ENCODE measurements at regions not wholly inside any gene's neighbourhood (a gene's known extent, or its start where the extent isn't known, plus 50 kb on each side); places are given as distances from the start of the nearest gene placed in this dataset.

GRCh38 chrX:40966213-40966820, 118.9 kb upstream of the USP9X start:
- Histone ChIP-seq H3K9me3 (ENCODE audit: low read length) (no peaks in the 10 kb centered on the region), H3K9me2 (ENCODE audit: insufficient read depth, low read length) (no peaks in the 10 kb centered on the region), H3K27ac (ENCODE audit: low read depth, low read length, poor library complexity, severe bottlenecking) (no peak overlapping the region), H2AFZ (ENCODE audit: low read length) (no peak overlapping the region), H3K4me3 (ENCODE audit: low read depth, low read length, poor library complexity, severe bottlenecking) (no peak overlapping the region), H3K36me3 (ENCODE audit: insufficient read depth, low read length) (no peaks in the 10 kb centered on the region), H3K4me1 (ENCODE audit: insufficient read depth, low read length, poor library complexity, severe bottlenecking) (no peaks in the 10 kb centered on the region), H3K4me2 (ENCODE audit: low read length) (no peak overlapping the region), H3K79me2 (ENCODE audit: insufficient read depth, low read depth, low read length) (no peaks in the 10 kb centered on the region), H4K20me1 (ENCODE audit: insufficient read depth, low read length) (no peaks in the 10 kb centered on the region)
- POLR2A ChIA-PET, result no interaction called here
- no peak for TF ChIP-seq EZH2phosphoT487 (IDR thresholded peaks at IDR 0.05; ENCODE audit: borderline replicate concordance, low read depth, low read length)
- TF ChIP-seq, protein P1, sequence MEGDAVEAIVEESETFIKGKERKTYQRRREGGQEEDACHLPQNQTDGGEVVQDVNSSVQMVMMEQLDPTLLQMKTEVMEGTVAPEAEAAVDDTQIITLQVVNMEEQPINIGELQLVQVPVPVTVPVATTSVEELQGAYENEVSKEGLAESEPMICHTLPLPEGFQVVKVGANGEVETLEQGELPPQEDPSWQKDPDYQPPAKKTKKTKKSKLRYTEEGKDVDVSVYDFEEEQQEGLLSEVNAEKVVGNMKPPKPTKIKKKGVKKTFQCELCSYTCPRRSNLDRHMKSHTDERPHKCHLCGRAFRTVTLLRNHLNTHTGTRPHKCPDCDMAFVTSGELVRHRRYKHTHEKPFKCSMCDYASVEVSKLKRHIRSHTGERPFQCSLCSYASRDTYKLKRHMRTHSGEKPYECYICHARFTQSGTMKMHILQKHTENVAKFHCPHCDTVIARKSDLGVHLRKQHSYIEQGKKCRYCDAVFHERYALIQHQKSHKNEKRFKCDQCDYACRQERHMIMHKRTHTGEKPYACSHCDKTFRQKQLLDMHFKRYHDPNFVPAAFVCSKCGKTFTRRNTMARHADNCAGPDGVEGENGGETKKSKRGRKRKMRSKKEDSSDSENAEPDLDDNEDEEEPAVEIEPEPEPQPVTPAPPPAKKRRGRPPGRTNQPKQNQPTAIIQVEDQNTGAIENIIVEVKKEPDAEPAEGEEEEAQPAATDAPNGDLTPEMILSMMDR (conservative IDR thresholded peaks at IDR 0.05; ENCODE audit: low read length), result no peak
- no peak for DNase-seq (ENCODE audit: low spot score)
- CTCF ChIA-PET (ENCODE audit: unreplicated experiment), result no interaction called here
- intact Hi-C loops (cut with micrococcal nuclease; ENCODE audit: unreplicated experiment), result no loop called here
- no TSS peak for BruUV-seq (replicated peaks)

DNA sequence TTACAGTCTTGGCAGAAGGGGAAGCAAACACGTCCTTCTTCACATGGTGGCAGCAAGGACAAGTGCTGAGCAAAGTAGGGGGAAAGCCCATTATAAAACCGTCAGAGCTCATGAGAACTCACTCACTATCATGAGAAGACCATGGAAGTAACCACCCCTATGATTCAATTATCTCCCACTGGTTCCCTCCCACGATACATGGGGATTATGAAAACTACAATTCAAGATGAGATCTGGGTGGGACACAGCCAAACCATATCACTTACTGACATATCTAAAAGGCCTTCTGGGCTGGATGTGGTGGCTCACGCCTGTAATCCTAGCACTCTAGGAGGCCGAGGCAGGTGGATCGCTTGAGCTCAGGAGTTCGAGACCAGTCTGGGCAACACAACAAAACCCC, 117.1 kb upstream of the USP9X start:
- no peak for TF ChIP-seq EZH2phosphoT487 (IDR thresholded peaks at IDR 0.05; ENCODE audit: borderline replicate concordance, low read depth, low read length)
- TF ChIP-seq, protein P1 (conservative IDR thresholded peaks at IDR 0.05; ENCODE audit: low read length), result no peak
- CTCF ChIA-PET (ENCODE audit: unreplicated experiment), result no interaction called here
- H3K36me3 ChIP-seq (ENCODE audit: insufficient read depth, low read length), result no peaks in the 10 kb centered on the region

GRCh38 chrX:40971736-40972135, 113.5 kb upstream of the USP9X start:
- no peak overlapping the region for H3K4me2 ChIP-seq (ENCODE audit: low read length)
- no peaks in the 10 kb centered on the region for H3K9me3 ChIP-seq (ENCODE audit: low read length)
- POLR2A ChIA-PET, result interaction anchor here (1.5 kb wide), 1 partner anchor 25 kb away, joined by 3 read pairs; no protein-coding TSS in a partner anchor
- no peak overlapping the region for H2AFZ ChIP-seq (ENCODE audit: low read length)
- BruUV-seq (replicated peaks), result no TSS peak
- no peaks in the 10 kb centered on the region for H3K79me2 ChIP-seq (ENCODE audit: insufficient read depth, low read depth, low read length)
- TF ChIP-seq EZH2phosphoT487 (IDR thresholded peaks at IDR 0.05; ENCODE audit: borderline replicate concordance, low read depth, low read length), result no peak
- no peaks in the 10 kb centered on the region for H3K4me1 ChIP-seq (ENCODE audit: insufficient read depth, low read length, poor library complexity, severe bottlenecking)
- no peak overlapping the region for H3K4me3 ChIP-seq (ENCODE audit: low read depth, low read length, poor library complexity, severe bottlenecking)
- no peak overlapping the region for H3K27ac ChIP-seq (ENCODE audit: low read depth, low read length, poor library complexity, severe bottlenecking)
- H4K20me1 ChIP-seq (ENCODE audit: insufficient read depth, low read length), result no peaks in the 10 kb centered on the region
- no peaks in the 10 kb centered on the region for H3K36me3 ChIP-seq (ENCODE audit: insufficient read depth, low read length)
- no peak for DNase-seq (ENCODE audit: low spot score)
- no peaks in the 10 kb centered on the region for H3K9me2 ChIP-seq (ENCODE audit: insufficient read depth, low read length)
- CTCF ChIA-PET (ENCODE audit: unreplicated experiment), result no interaction called here
- intact Hi-C loops (cut with micrococcal nuclease; ENCODE audit: unreplicated experiment), result no loop called here

More for the DNA sequence above, 117.1 kb upstream of the USP9X start:
- Histone ChIP-seq H3K9me3 (ENCODE audit: low read length) (no peaks in the 10 kb centered on the region), H2AFZ (ENCODE audit: low read length) (no peak overlapping the region), H3K9me2 (ENCODE audit: insufficient read depth, low read length) (no peaks in the 10 kb centered on the region), H3K4me2 (ENCODE audit: low read length) (no peak overlapping the region), H3K27ac (ENCODE audit: low read depth, low read length, poor library complexity, severe bottlenecking) (no peak overlapping the region), H3K4me1 (ENCODE audit: insufficient read depth, low read length, poor library complexity, severe bottlenecking) (no peaks in the 10 kb centered on the region), H3K79me2 (ENCODE audit: insufficient read depth, low read depth, low read length) (no peaks in the 10 kb centered on the region), H3K4me3 (ENCODE audit: low read depth, low read length, poor library complexity, severe bottlenecking) (no peak overlapping the region), H4K20me1 (ENCODE audit: insufficient read depth, low read length) (no peaks in the 10 kb centered on the region)
- no TSS peak for BruUV-seq (replicated peaks)
- POLR2A ChIA-PET, result interaction anchor here (0.6 kb wide), 1 partner anchor 1729 kb away, joined by 6 read pairs; no protein-coding TSS in a partner anchor
- no peak for DNase-seq (ENCODE audit: low spot score)
- intact Hi-C loops (cut with micrococcal nuclease; ENCODE audit: unreplicated experiment), result no loop called here

All from OCI-LY7 (cell line).